HCT116 (cell line): ENCODE measurements at regions not wholly inside any gene's neighbourhood (a gene's known extent, or its start where the extent isn't known, plus 50 kb on each side); places are given as distances from the start of the nearest gene placed in this dataset.

Source experiments
- ATAC-seq: fragments of 200-7000 bp; cut with Tn5 transposase; 2 replicates; pipeline ENCODE4 v1.9.1; 2020; ENCODE audit warnings: mild to moderate bottlenecking, moderate library complexity
- BruUV-seq: library from RNA; stranded (reverse); fragments of 400-500 nt; replicated peaks from 2 replicates; lab custom pipeline; 2021; lab: Mats Ljungman, UMichigan
- CTCF ChIA-PET: fragments of 300-600 bp; sonication (Branson Sonifier 250); formaldehyde crosslinking; loops from one replicate; lab custom pipeline; 2021; ENCODE audit warnings: antibody characterized with exemption; lab: Charles Lee
- POLR2A ChIA-PET: fragments of 300-600, 350-600 bp; sonication (Branson Sonifier 250); formaldehyde crosslinking; loops from one replicate; lab custom pipeline; 2021; ENCODE audit warnings: antibody characterized with exemption; lab: Charles Lee
- RAD21 ChIA-PET, 2 experiments: fragments of 300-600 bp; sonication (Branson Sonifier 250); formaldehyde crosslinking; loops; one replicate each; lab custom pipeline; 2023; ENCODE audit warnings: low total read pairs in 2 of 2; ENCODE audit not compliant: uncharacterized antibody in 2 of 2, unreplicated experiment in 2 of 2, low non-redundant PET in 1 of 2; lab: Charles Lee
- DNase-seq: peaks from one replicate; pipeline ENCODE4 v3.0.0-alpha.2; 2010; ENCODE audit warnings: low read depth, low spot score
- H2AFZ ChIP-seq: fragments of 200-600 bp; shearing (Covaris generic), sonication (generic); 2 replicates; pipeline ENCODE4 v1.6.1; 2017; ENCODE audit warnings: low read depth, mixed run types, mixed read lengths, antibody characterized with exemption, low read length; ENCODE audit not compliant: poor library complexity, severe bottlenecking
- H3K27ac ChIP-seq: 2 replicates; pipeline ENCODE4 v1.5.1; 2012; ENCODE audit warnings: low read depth, low read length
- H3K27me3 ChIP-seq: fragments of 200-600 bp; sonication (generic); 2 replicates; pipeline ENCODE4 v1.6.1; 2016; ENCODE audit warnings: mixed run types, low read length, mixed read lengths; ENCODE audit not compliant: insufficient read depth
- H3K36me3 ChIP-seq, 2 experiments: fragments of 200-500 bp in 1 of 2; fragments of 200-600 bp in 1 of 2; sonication (Bioruptor generic) in 1 of 2; sonication (generic) in 1 of 2; 2 replicates each; pipeline versions ENCODE4 v1.5.1 to v1.6.1; 2014 to 2016; ENCODE audit warnings: low read length in 2 of 2, inconsistent platforms in 1 of 2, mixed read lengths in 1 of 2, mixed run types in 1 of 2; ENCODE audit not compliant: insufficient read depth in 2 of 2, control insufficient read depth in 1 of 2
- H3K4me1 ChIP-seq, 2 experiments: fragments of 200-600 bp in 1 of 2; sonication (generic) in 1 of 2; 2 replicates each; pipeline versions ENCODE4 v1.5.1 to v1.6.1; 2012 to 2017; ENCODE audit warnings: low read length in 2 of 2, inconsistent platforms in 1 of 2, mild to moderate bottlenecking in 1 of 2, mixed read lengths in 1 of 2, mixed run types in 1 of 2, moderate library complexity in 1 of 2; ENCODE audit not compliant: insufficient read depth in 2 of 2, control insufficient read depth in 1 of 2
- H3K4me2 ChIP-seq: fragments of 200-600 bp; sonication (generic); 2 replicates; pipeline ENCODE4 v1.6.1; 2017; ENCODE audit warnings: mixed run types, low read length, mixed read lengths
- H3K4me3 ChIP-seq, 2 experiments: fragments of 200-600 bp in 1 of 2; sonication (generic) in 1 of 2; replicated peaks in 1 of 2; 2 replicates each; pipeline ENCODE4 v1.5.1; 2011 to 2016; ENCODE audit warnings: low read length in 2 of 2, control low read depth in 1 of 2, low read depth in 1 of 2, mild to moderate bottlenecking in 1 of 2, mixed read lengths in 1 of 2, mixed run types in 1 of 2
- H3K79me2 ChIP-seq: fragments of 200-600 bp; sonication (generic); 2 replicates; pipeline ENCODE4 v1.6.1; 2017; ENCODE audit warnings: mild to moderate bottlenecking, mixed run types, low read length, moderate library complexity, mixed read lengths; ENCODE audit not compliant: insufficient read depth
- H3K9ac ChIP-seq: fragments of 200-600 bp; sonication (generic); 2 replicates; pipeline ENCODE4 v1.6.1; 2016; ENCODE audit warnings: low read length, mixed read lengths
- H3K9me2 ChIP-seq: fragments of 200-600 bp; sonication (generic), shearing (Covaris generic); 2 replicates; pipeline ENCODE4 v1.6.1; 2017; ENCODE audit warnings: mixed run types, mild to moderate bottlenecking, moderate library complexity; ENCODE audit not compliant: insufficient read depth
- H3K9me3 ChIP-seq, 2 experiments: fragments of 200-500 bp in 1 of 2; fragments of 200-600 bp in 1 of 2; sonication (Bioruptor generic) in 1 of 2; sonication (generic) in 1 of 2; 2 replicates each; pipeline ENCODE4 v1.6.1; 2014 to 2017; ENCODE audit warnings: low read length in 2 of 2, mixed read lengths in 2 of 2, inconsistent platforms in 1 of 2, low read depth in 1 of 2, mild to moderate bottlenecking in 1 of 2, mixed run types in 1 of 2, moderate library complexity in 1 of 2; ENCODE audit not compliant: control insufficient read depth in 1 of 2, insufficient read depth in 1 of 2
- H4K20me1 ChIP-seq: fragments of 200-600 bp; sonication (generic), shearing (Covaris generic); 2 replicates; pipeline ENCODE4 v1.6.1; 2017; ENCODE audit warnings: mixed run types, mild to moderate bottlenecking, moderate library complexity; ENCODE audit not compliant: insufficient read depth
- CBX3 ChIP-seq: IDR thresholded peaks from 2 replicates; pipeline ENCODE4 v1.6.1; 2012; ENCODE audit warnings: low read depth
- CEBPB ChIP-seq: IDR thresholded peaks from 2 replicates; pipeline ENCODE4 v1.6.1; 2012; ENCODE audit warnings: low read depth
- CTCF ChIP-seq, 3 experiments: fragments of 200-600 bp in 1 of 3; sonication (generic) in 1 of 3; IDR thresholded peaks in 2 of 3; conservative IDR thresholded peaks in 1 of 3; 2 replicates each; pipeline ENCODE4 v1.5.1; 2012 to 2017; ENCODE audit warnings: low read depth in 2 of 3, low read length in 2 of 3, antibody characterized with exemption in 1 of 3, borderline replicate concordance in 1 of 3, control low read depth in 1 of 3, mild to moderate bottlenecking in 1 of 3, mixed read lengths in 1 of 3, mixed run types in 1 of 3, moderate library complexity in 1 of 3; ENCODE audit not compliant: insufficient read depth in 1 of 3
- ELF1 ChIP-seq: IDR thresholded peaks from 2 replicates; pipeline ENCODE4 v1.6.1; 2012; ENCODE audit warnings: low read depth, borderline replicate concordance
- EZH2 ChIP-seq: fragments of 200-600 bp; sonication (generic); IDR thresholded peaks from 2 replicates; pipeline ENCODE4 v1.6.1; 2017; ENCODE audit warnings: antibody characterized with exemption, mixed run types
- FOSL1 ChIP-seq: IDR thresholded peaks from 2 replicates; pipeline ENCODE4 v1.6.1; 2012; ENCODE audit warnings: low read depth
- JUND ChIP-seq: IDR thresholded peaks from 2 replicates; pipeline ENCODE4 v1.6.1; 2012
- RAD21 ChIP-seq: IDR thresholded peaks from 2 replicates; pipeline ENCODE4 v1.6.1; 2012; ENCODE audit warnings: low read depth, mild to moderate bottlenecking
- SIN3A ChIP-seq: IDR thresholded peaks from 2 replicates; pipeline ENCODE4 v1.6.1; 2012; ENCODE audit warnings: low read depth
- TCF7L2 ChIP-seq: IDR thresholded peaks from 2 replicates; pipeline ENCODE4 v1.7.0; 2011; ENCODE audit warnings: borderline replicate concordance, inconsistent platforms; ENCODE audit not compliant: insufficient read depth, insufficient read length; ENCODE audit errors: extremely low read depth
- YY1 ChIP-seq: IDR thresholded peaks from 2 replicates; pipeline ENCODE4 v1.6.1; 2011; ENCODE audit warnings: low read length, low read depth, moderate library complexity, mild to moderate bottlenecking; ENCODE audit not compliant: insufficient replicate concordance; ENCODE audit errors: extremely low read depth
- ZFX ChIP-seq: fragments of 450-650 bp; IDR thresholded peaks from 2 replicates; pipeline ENCODE4 v1.6.1; 2017
- ZNF274 ChIP-seq: fragments of 200-500 bp; sonication (Bioruptor generic); IDR thresholded peaks from 2 replicates; pipeline ENCODE4 v1.6.1; 2014; ENCODE audit warnings: mild to moderate bottlenecking, low read depth, low read length, inconsistent platforms
- intact Hi-C: fragments of 100-400 bp; cut with micrococcal nuclease; formaldehyde crosslinking; loops from 2 replicates; pipeline ENCODE4 v1.10.0; 2022
- TF ChIP-seq, protein P1 (sequence below): IDR thresholded peaks from 2 replicates; pipeline ENCODE4 v1.6.1; 2011; ENCODE audit warnings: mild to moderate bottlenecking, low read length, moderate library complexity; ENCODE audit not compliant: insufficient replicate concordance; ENCODE audit errors: extremely low read depth

DNA sequence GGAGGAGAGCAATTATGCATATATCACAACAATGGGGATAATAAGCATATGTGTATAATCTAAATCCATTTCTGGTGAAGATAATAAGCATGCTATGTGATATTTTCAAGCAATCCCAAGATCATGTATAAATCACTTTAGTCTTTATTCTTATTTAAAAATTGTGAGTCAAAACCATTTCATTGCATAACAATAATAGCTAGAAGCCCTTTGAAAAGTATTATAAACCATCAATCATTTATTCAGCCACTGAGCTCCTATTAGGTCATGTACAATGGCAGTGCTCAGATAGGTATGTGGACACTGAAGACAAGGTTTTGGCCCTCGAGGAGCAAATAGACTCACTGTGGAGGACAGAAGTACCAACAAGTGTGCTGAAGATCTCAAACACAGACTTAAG, 113.1 kb downstream of the CDCA7 start:
- Histone ChIP-seq H3K9me3 (no peaks in the 10 kb centered on the region), H3K9me2 (no peaks in the 10 kb centered on the region), H3K36me3 (no peaks in the 10 kb centered on the region), H3K4me2 (no peak overlapping the region), H3K27me3 (no peaks in the 10 kb centered on the region), H3K4me3 (no peak overlapping the region), H4K20me1 (no peaks in the 10 kb centered on the region), H3K4me1 (no peaks in the 10 kb centered on the region), H2AFZ (no peak overlapping the region), H3K27ac (no peak overlapping the region), H3K9ac (no peak overlapping the region), H3K79me2 (no peaks in the 10 kb centered on the region)
- no peak for DNase-seq
- BruUV-seq, result no TSS peak
- ATAC-seq, result no peak
- intact Hi-C loops, result no loop called here
- ChIA-PET CTCF (interaction anchor here (1.5 kb wide), 1 partner anchor 19 kb away, joined by 5 read pairs; no protein-coding TSS in a partner anchor), RAD21 (no interaction called here), POLR2A (no interaction called here)
- TF ChIP-seq CTCF (IDR thresholded peaks at IDR 0.05 in 2 of 3, conservative IDR thresholded peaks at IDR 0.05 in 1 of 3; ENCODE audit: borderline replicate concordance in 1 of 3, insufficient read depth in 1 of 3, low read depth in 2 of 3, low read length in 2 of 3), result no peak
- TF ChIP-seq YY1, result no peak
- no peak for TF ChIP-seq CEBPB

GRCh38 chr2:173468266-173468793, 113.7 kb downstream of the CDCA7 start:
- ATAC-seq, result no peak
- BruUV-seq, result no TSS peak
- DNase-seq, result no peak
- TF ChIP-seq CEBPB (no peak), TCF7L2 (no peak), JUND (no peak), ZFX (no peak), ZNF274 (no peak), ELF1 (no peak), CTCF (IDR thresholded peaks at IDR 0.05 in 2 of 3, conservative IDR thresholded peaks at IDR 0.05 in 1 of 3; ENCODE audit: borderline replicate concordance in 1 of 3, insufficient read depth in 1 of 3, low read depth in 2 of 3, low read length in 2 of 3) (no peak), RAD21 (no peak), CBX3 (no peak), EZH2 (no peak), SIN3A (no peak), FOSL1 (no peak)
- TF ChIP-seq, protein P1, sequence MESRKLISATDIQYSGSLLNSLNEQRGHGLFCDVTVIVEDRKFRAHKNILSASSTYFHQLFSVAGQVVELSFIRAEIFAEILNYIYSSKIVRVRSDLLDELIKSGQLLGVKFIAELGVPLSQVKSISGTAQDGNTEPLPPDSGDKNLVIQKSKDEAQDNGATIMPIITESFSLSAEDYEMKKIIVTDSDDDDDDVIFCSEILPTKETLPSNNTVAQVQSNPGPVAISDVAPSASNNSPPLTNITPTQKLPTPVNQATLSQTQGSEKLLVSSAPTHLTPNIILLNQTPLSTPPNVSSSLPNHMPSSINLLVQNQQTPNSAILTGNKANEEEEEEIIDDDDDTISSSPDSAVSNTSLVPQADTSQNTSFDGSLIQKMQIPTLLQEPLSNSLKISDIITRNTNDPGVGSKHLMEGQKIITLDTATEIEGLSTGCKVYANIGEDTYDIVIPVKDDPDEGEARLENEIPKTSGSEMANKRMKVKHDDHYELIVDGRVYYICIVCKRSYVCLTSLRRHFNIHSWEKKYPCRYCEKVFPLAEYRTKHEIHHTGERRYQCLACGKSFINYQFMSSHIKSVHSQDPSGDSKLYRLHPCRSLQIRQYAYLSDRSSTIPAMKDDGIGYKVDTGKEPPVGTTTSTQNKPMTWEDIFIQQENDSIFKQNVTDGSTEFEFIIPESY, result no peak

More at GRCh38 chr2:173468266-173468793, 113.7 kb downstream of the CDCA7 start:
- Histone ChIP-seq H3K9ac (no peak overlapping the region), H3K4me2 (no peak overlapping the region), H3K4me1 (no peaks in the 10 kb centered on the region), H2AFZ (no peak overlapping the region), H3K79me2 (no peaks in the 10 kb centered on the region), H3K4me3 (no peak overlapping the region), H3K36me3 (no peaks in the 10 kb centered on the region), H3K9me2 (no peaks in the 10 kb centered on the region), H3K27ac (no peak overlapping the region), H3K27me3 (no peaks in the 10 kb centered on the region), H4K20me1 (no peaks in the 10 kb centered on the region), H3K9me3 (no peaks in the 10 kb centered on the region)
- intact Hi-C loops, result no loop called here
- RAD21 ChIA-PET, result no interaction called here
- POLR2A ChIA-PET, result no interaction called here
- CTCF ChIA-PET, result interaction anchor here (1.5 kb wide), 1 partner anchor 19 kb away, joined by 5 read pairs; no protein-coding TSS in a partner anchor
